GM19455 (cell line): ENCODE measurements at regions not wholly inside any gene's neighbourhood (a gene's known extent, or its start where the extent isn't known, plus 50 kb on each side); places are given as distances from the start of the nearest gene placed in this dataset.

Experiments used
- ATAC-seq: cut with Tn5 transposase; IDR thresholded peaks from one replicate; pipeline ENCODE4 v1.9.1; 2021; ENCODE audit not compliant: unreplicated experiment

- no peak for ATAC-seq
Observed at GRCh38 chr7:19448091-19448490, 260.7 kb downstream of the POLR1F start.

GRCh38 chr7:19442016-19442785 is 266.6 kb downstream of the POLR1F start:
- ATAC-seq: no peak

- no peak for ATAC-seq
Observed at GRCh38 chr7:19439517-19439916, 269.3 kb downstream of the POLR1F start.

GRCh38 chr7:19437446-19437845 is 271.4 kb downstream of the POLR1F start:
- ATAC-seq: no peak

GRCh38 chr7:19427944-19428343 is 280.9 kb downstream of the POLR1F start:
- ATAC-seq: no peak

- ATAC-seq: no peak
Observed at GRCh38 chr7:19421861-19422260, 276.6 kb upstream of the FERD3L start.

GRCh38 chr7:19417231-19417630 is 272.0 kb upstream of the FERD3L start:
- ATAC-seq: no peak

GRCh38 chr7:19415123-19415522 is 269.9 kb upstream of the FERD3L start:
- no peak for ATAC-seq

GRCh38 chr7:19413443-19413965 is 268.3 kb upstream of the FERD3L start:
- ATAC-seq: no peak

GRCh38 chr7:19410691-19411090 is 265.5 kb upstream of the FERD3L start:
- ATAC-seq: no peak

GRCh38 chr7:19410106-19410505 is 264.9 kb upstream of the FERD3L start:
- ATAC-seq: no peak

GRCh38 chr7:19408706-19409220 is 263.5 kb upstream of the FERD3L start:
- no peak for ATAC-seq

GRCh38 chr7:19407270-19407669 is 262.0 kb upstream of the FERD3L start:
- no peak for ATAC-seq

- ATAC-seq: no peak
Observed at GRCh38 chr7:19405541-19405940, 260.3 kb upstream of the FERD3L start.

GRCh38 chr7:19404912-19405329 is 259.7 kb upstream of the FERD3L start:
- no peak for ATAC-seq

- no peak for ATAC-seq
Observed at GRCh38 chr7:19403691-19404090, 258.5 kb upstream of the FERD3L start.

- no peak for ATAC-seq
Observed at GRCh38 chr7:19401461-19401860, 256.2 kb upstream of the FERD3L start.

GRCh38 chr7:19400758-19401254 is 255.6 kb upstream of the FERD3L start:
- ATAC-seq: no peak

GRCh38 chr7:19397911-19398310 is 252.7 kb upstream of the FERD3L start:
- ATAC-seq: no peak

GRCh38 chr7:19392246-19392645 is 247.0 kb upstream of the FERD3L start:
- no peak for ATAC-seq

GRCh38 chr7:19390795-19391194 is 245.6 kb upstream of the FERD3L start:
- ATAC-seq: no peak

GRCh38 chr7:19381321-19381720 is 236.1 kb upstream of the FERD3L start:
- ATAC-seq: no peak

GRCh38 chr7:19378345-19378714 is 233.1 kb upstream of the FERD3L start:
- no peak for ATAC-seq
